Tibial artery (tissue), 4 donors: ENCODE measurements at regions not wholly inside any gene's neighbourhood (a gene's known extent, or its start where the extent isn't known, plus 50 kb on each side); places are given as distances from the start of the nearest gene placed in this dataset.

ENCODE experiments used
- DNase-seq, 2 donors: peaks; one replicate each; pipeline ENCODE4 v3.0.0-alpha.2; 2019
- H3K27ac ChIP-seq, 2 donors: fragments of 200-600 bp; sonication (generic) in 1 of 2; 1 replicate in 1 of 2; 2 replicates in 1 of 2; pipeline ENCODE4 v1.5.1; 2018 to 2019; ENCODE audit warnings: mild to moderate bottlenecking in 1 of 2
- H3K27me3 ChIP-seq, 2 donors: fragments of 200-600 bp; sonication (generic) in 1 of 2; one replicate each; pipeline versions ENCODE4 v1.5.1 to v1.6.0; 2016 to 2019
- H3K36me3 ChIP-seq, 3 donors: fragments of 200-600 bp; sonication (generic) in 2 of 3; one replicate each; pipeline ENCODE4 v1.5.1; 2016 to 2019; ENCODE audit warnings: mild to moderate bottlenecking in 2 of 3
- H3K4me1 ChIP-seq, 4 donors: fragments of 200-600 bp; sonication (generic) in 2 of 4; 1 replicate in 3 of 4; 2 replicates in 1 of 4; pipeline ENCODE4 v1.5.1; 2016 to 2019
- H3K4me3 ChIP-seq, 2 donors: fragments of 200-600 bp; sonication (generic) in 1 of 2; 1 replicate in 1 of 2; 2 replicates in 1 of 2; pipeline ENCODE4 v1.5.1; 2018 to 2019; ENCODE audit warnings: mild to moderate bottlenecking in 2 of 2
- H3K9me3 ChIP-seq, 3 donors: fragments of 200-600 bp; sonication (generic) in 1 of 3; one replicate each; pipeline ENCODE4 v1.5.1; 2016 to 2019
- CTCF ChIP-seq, 2 experiments: fragments of 200-600 bp in 1 of 2; fragments of 450-650 bp in 1 of 2; IDR thresholded peaks; one replicate each; pipeline ENCODE4 v1.5.1; 2017 to 2019; ENCODE audit warnings: antibody characterized with exemption in 2 of 2, mild to moderate bottlenecking in 1 of 2, moderate library complexity in 1 of 2
- intact Hi-C: fragments of 100-400 bp; cut with DNase I; formaldehyde crosslinking; loops from one replicate; pipeline ENCODE4 v1.15.0; 2023; ENCODE audit warnings: low total_unique reads

- no peak overlapping the region for H3K4me3 ChIP-seq
- no peak overlapping the region for H3K27ac ChIP-seq
- TF ChIP-seq CTCF (IDR thresholded peaks at IDR 0.05): no peak
- H3K9me3 ChIP-seq: no peaks in the 10 kb centered on the region
- no peaks in the 10 kb centered on the region for H3K4me1 ChIP-seq
- DNase-seq: no peak
- H3K36me3 ChIP-seq: no peaks in the 10 kb centered on the region
- intact Hi-C loops: no loop called here
- H3K27me3 ChIP-seq: no peaks in the 10 kb centered on the region
These were observed 179.1 kb upstream of the GPRIN3 start for GRCh38 chr4:89486673-89487072.

GRCh38 chr4:89486042-89486441 lies 178.4 kb upstream of the GPRIN3 start:
- no peak overlapping the region for H3K27ac ChIP-seq
- no peaks in the 10 kb centered on the region for H3K4me1 ChIP-seq
- no peaks in the 10 kb centered on the region for H3K27me3 ChIP-seq
- no peak for DNase-seq
- TF ChIP-seq CTCF (IDR thresholded peaks at IDR 0.05): no peak
- H3K9me3 ChIP-seq: no peaks in the 10 kb centered on the region
- no peak overlapping the region for H3K4me3 ChIP-seq
- H3K36me3 ChIP-seq: no peaks in the 10 kb centered on the region
- intact Hi-C loops: no loop called here

GRCh38 chr4:89483833-89484232 lies 176.2 kb upstream of the GPRIN3 start:
- no peaks in the 10 kb centered on the region for H3K9me3 ChIP-seq
- no peak overlapping the region for H3K27ac ChIP-seq
- no peak for TF ChIP-seq CTCF (IDR thresholded peaks at IDR 0.05)
- no peaks in the 10 kb centered on the region for H3K4me1 ChIP-seq
- no peaks in the 10 kb centered on the region for H3K36me3 ChIP-seq
- H3K27me3 ChIP-seq: no peaks in the 10 kb centered on the region
- DNase-seq: no peak
- intact Hi-C loops: no loop called here
- no peak overlapping the region for H3K4me3 ChIP-seq

GRCh38 chr4:89482926-89483595 lies 175.5 kb upstream of the GPRIN3 start:
- Histone ChIP-seq H3K9me3 (no peaks in the 10 kb centered on the region), H3K4me3 (no peak overlapping the region), H3K27me3 (no peaks in the 10 kb centered on the region), H3K4me1 (no peaks in the 10 kb centered on the region), H3K27ac (no peak overlapping the region), H3K36me3 (no peaks in the 10 kb centered on the region)
- intact Hi-C loops: no loop called here
- no peak for TF ChIP-seq CTCF (IDR thresholded peaks at IDR 0.05)
- no peak for DNase-seq

GRCh38 chr4:89482251-89482650 lies 174.7 kb upstream of the GPRIN3 start:
- Histone ChIP-seq H3K4me3 (no peak overlapping the region), H3K27me3 (no peaks in the 10 kb centered on the region), H3K36me3 (no peaks in the 10 kb centered on the region), H3K27ac (no peak overlapping the region), H3K4me1 (no peaks in the 10 kb centered on the region), H3K9me3 (no peaks in the 10 kb centered on the region)
- intact Hi-C loops: no loop called here
- no peak for DNase-seq
- no peak for TF ChIP-seq CTCF (IDR thresholded peaks at IDR 0.05)

- DNase-seq: no peak
- peaks cover 0 to 6% (median 0%) of the 10 kb centered on the region in 4 donors for H3K4me1 ChIP-seq
- peak overlapping the region in 1 of 2 donors; percentile 2 for H3K4me3 ChIP-seq
- no peak overlapping the region for H3K27ac ChIP-seq
- no peaks in the 10 kb centered on the region for H3K27me3 ChIP-seq
- H3K9me3 ChIP-seq: no peaks in the 10 kb centered on the region
- no peaks in the 10 kb centered on the region for H3K36me3 ChIP-seq
- no peak for TF ChIP-seq CTCF (IDR thresholded peaks at IDR 0.05)
- intact Hi-C loops: no loop called here
These were observed 162.4 kb upstream of the GPRIN3 start for GRCh38 chr4:89469930-89470375.
